Astrocyte of the spinal cord (primary cell): ENCODE measurements at regions not wholly inside any gene's neighbourhood (a gene's known extent, or its start where the extent isn't known, plus 50 kb on each side); places are given as distances from the start of the nearest gene placed in this dataset.

ENCODE experiments used
- DNase-seq: peaks from one replicate; pipeline ENCODE4 v3.0.0; 2011; ENCODE audit warnings: low read depth, low spot score
- H3K4me3 ChIP-seq: 2 replicates; pipeline ENCODE4 v1.5.1; 2011; ENCODE audit warnings: low read depth, mild to moderate bottlenecking, low read length, moderate library complexity
- CTCF ChIP-seq: IDR thresholded peaks from 2 replicates; pipeline ENCODE4 v1.5.1; 2012; ENCODE audit warnings: low read depth, mild to moderate bottlenecking, low read length, inconsistent platforms
- in situ Hi-C: cut with HindIII; loops from 2 replicates; pipeline ENCODE4 v1.10.0; 2017; ENCODE audit warnings: low sequenced_read_pairs

GRCh38 chr11:130601764-130602460, 153.5 kb downstream of the ADAMTS15 start:
- no peak overlapping the region for H3K4me3 ChIP-seq
- DNase-seq, result no peak
- in situ Hi-C loops, result no loop called here
- TF ChIP-seq CTCF, result no peak

GRCh38 chr11:130602641-130603334, 154.3 kb downstream of the ADAMTS15 start:
- in situ Hi-C loops, result no loop called here
- DNase-seq, result no peak
- H3K4me3 ChIP-seq, result no peak overlapping the region
- TF ChIP-seq CTCF, result no peak

- no peak for DNase-seq
- in situ Hi-C loops, result no loop called here
- no peak overlapping the region for H3K4me3 ChIP-seq
- no peak for TF ChIP-seq CTCF
These were observed 155.0 kb downstream of the ADAMTS15 start for GRCh38 chr11:130603335-130603906.

- DNase-seq, result no peak
- no peak for TF ChIP-seq CTCF
- in situ Hi-C loops, result no loop called here
- H3K4me3 ChIP-seq, result no peak overlapping the region
These were observed 156.2 kb downstream of the ADAMTS15 start for GRCh38 chr11:130604606-130605005.

- DNase-seq, result no peak
- in situ Hi-C loops, result no loop called here
- TF ChIP-seq CTCF, result no peak
- no peak overlapping the region for H3K4me3 ChIP-seq
These were observed 157.7 kb downstream of the ADAMTS15 start for GRCh38 chr11:130606178-130606577.

GRCh38 chr11:130606781-130607511, 158.5 kb downstream of the ADAMTS15 start:
- TF ChIP-seq CTCF, result no peak
- in situ Hi-C loops, result no loop called here
- DNase-seq, result peak; percentile 66
- H3K4me3 ChIP-seq, result no peak overlapping the region
